ENCODE measurements at regions not wholly inside any gene's neighbourhood (a gene's known extent, or its start where the extent isn't known, plus 50 kb on each side); places are given as distances from the start of the nearest gene placed in this dataset.

DNA sequence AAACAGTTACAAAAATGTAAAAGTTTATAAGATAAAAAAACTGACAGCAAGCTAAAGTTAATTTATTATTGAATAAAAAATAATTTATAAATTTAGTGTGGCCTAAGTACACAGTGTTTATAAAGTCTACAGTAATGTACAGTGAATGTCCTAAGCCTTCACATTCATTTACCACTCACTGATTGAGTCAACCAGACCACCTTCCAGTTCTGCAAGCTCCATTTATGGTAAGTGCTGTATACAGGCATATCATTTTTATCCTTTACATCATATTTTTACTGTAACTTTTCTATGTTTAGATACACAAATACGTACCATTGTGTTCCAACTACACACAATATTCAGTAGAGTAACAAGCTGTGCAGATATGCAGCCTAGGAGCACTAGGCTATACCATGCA lies 184.2 kb upstream of the LRATD1 start:
- Histone ChIP-seq H3K27ac (ENCODE audit: insufficient read length, low read depth, low read length) (no peak overlapping the region), H3K4me1 (ENCODE audit: insufficient read depth, low read length) (no peaks in the 10 kb centered on the region), H2BK120ac (ENCODE audit: low read depth, low read length, poor library complexity, severe bottlenecking) (no peak overlapping the region), H3K9ac (ENCODE audit: extremely low read depth, insufficient read length, low read length) (no peak overlapping the region), H3K9me3 (ENCODE audit: control insufficient read depth, low read depth, low read length) (peaks cover 13% of the 10 kb centered on the region), H2BK15ac (ENCODE audit: low read depth, low read length) (no peak overlapping the region), H3K79me1 (ENCODE audit: insufficient read depth, low read depth, low read length, poor library complexity, severe bottlenecking) (no peaks in the 10 kb centered on the region), H3K23me2 (ENCODE audit: insufficient read length, low read depth, low read length, poor library complexity, severe bottlenecking) (no peaks in the 10 kb centered on the region), H3K14ac (ENCODE audit: insufficient read depth, low read length) (no peak overlapping the region), H4K5ac (ENCODE audit: insufficient read length, low read depth, low read length) (no peak overlapping the region), H4K8ac (replicated peaks; ENCODE audit: insufficient read length, low read depth, low read length) (no peak overlapping the region), H3K56ac (ENCODE audit: insufficient read length, low read depth, low read length) (no peak overlapping the region), H4K20me1 (ENCODE audit: control insufficient read depth, insufficient read depth, insufficient read length) (no peaks in the 10 kb centered on the region), H2AK5ac (ENCODE audit: insufficient read length, low read length) (no peak overlapping the region), H3T11ph (ENCODE audit: low read length) (no peak overlapping the region), H3K27me3 (ENCODE audit: insufficient read depth, low read length) (no peaks in the 10 kb centered on the region), H3K18ac (ENCODE audit: insufficient read length, low read depth, low read length) (no peak overlapping the region), H2BK20ac (ENCODE audit: low read depth, low read length, poor library complexity, severe bottlenecking) (no peak overlapping the region), H3K4me2 (ENCODE audit: insufficient read depth, insufficient read length, low read length) (no peak overlapping the region), H3K23ac (ENCODE audit: insufficient read length, low read depth, low read length) (no peak overlapping the region), H2BK12ac (ENCODE audit: insufficient read length, low read depth, low read length) (no peak overlapping the region), H3K4ac (ENCODE audit: low read depth, low read length) (no peak overlapping the region), H4K91ac (ENCODE audit: insufficient read length, low read depth, low read length) (no peak overlapping the region), H2AFZ (ENCODE audit: low read length) (no peak overlapping the region), H2BK5ac (ENCODE audit: insufficient read length, low read length) (no peak overlapping the region), H3K79me2 (ENCODE audit: insufficient read depth, low read length) (no peaks in the 10 kb centered on the region)
- Mint-ChIP-seq H3K9me3 (peaks cover 30 to 32% of the 10 kb centered on the region in 2 experiments), H3K27ac (no peak overlapping the region), H3K4me1 (no peaks in the 10 kb centered on the region), H3K36me3 (ENCODE audit: insufficient read depth in 1 of 3, low read depth in 3 of 3) (peaks cover 16 to 27% (median 19%) of the 10 kb centered on the region in 3 experiments), H3K27me3 (ENCODE audit: low read depth) (no peaks in the 10 kb centered on the region), H3K4me3 (no peak overlapping the region)
- DNase-seq, result no peak
- no CpG with 5 or more reads among the region's 1 CpG for WGBS (ENCODE audit: extremely low coverage, insufficient read length, low lambda C conversion rate)
- TF ChIP-seq, protein P1, sequence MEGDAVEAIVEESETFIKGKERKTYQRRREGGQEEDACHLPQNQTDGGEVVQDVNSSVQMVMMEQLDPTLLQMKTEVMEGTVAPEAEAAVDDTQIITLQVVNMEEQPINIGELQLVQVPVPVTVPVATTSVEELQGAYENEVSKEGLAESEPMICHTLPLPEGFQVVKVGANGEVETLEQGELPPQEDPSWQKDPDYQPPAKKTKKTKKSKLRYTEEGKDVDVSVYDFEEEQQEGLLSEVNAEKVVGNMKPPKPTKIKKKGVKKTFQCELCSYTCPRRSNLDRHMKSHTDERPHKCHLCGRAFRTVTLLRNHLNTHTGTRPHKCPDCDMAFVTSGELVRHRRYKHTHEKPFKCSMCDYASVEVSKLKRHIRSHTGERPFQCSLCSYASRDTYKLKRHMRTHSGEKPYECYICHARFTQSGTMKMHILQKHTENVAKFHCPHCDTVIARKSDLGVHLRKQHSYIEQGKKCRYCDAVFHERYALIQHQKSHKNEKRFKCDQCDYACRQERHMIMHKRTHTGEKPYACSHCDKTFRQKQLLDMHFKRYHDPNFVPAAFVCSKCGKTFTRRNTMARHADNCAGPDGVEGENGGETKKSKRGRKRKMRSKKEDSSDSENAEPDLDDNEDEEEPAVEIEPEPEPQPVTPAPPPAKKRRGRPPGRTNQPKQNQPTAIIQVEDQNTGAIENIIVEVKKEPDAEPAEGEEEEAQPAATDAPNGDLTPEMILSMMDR (conservative IDR thresholded peaks at IDR 0.05), result no peak
